GM23338 (cell line): ENCODE measurements at regions not wholly inside any gene's neighbourhood (a gene's known extent, or its start where the extent isn't known, plus 50 kb on each side); places are given as distances from the start of the nearest gene placed in this dataset.

Experiments used
- ATAC-seq: fragments of 200-7000 bp; cut with Tn5 transposase; 3 replicates; pipeline ENCODE4 v1.9.1; 2020
- DNase-seq: peaks from one replicate; pipeline ENCODE4 v3.0.0-alpha.2; 2015; ENCODE audit warnings: low spot score
- H2AFZ ChIP-seq: fragments of 200-600 bp; sonication (generic); 2 replicates; pipeline ENCODE4 v1.8.0; 2016; ENCODE audit warnings: antibody characterized with exemption, mild to moderate bottlenecking, moderate library complexity
- H3F3A ChIP-seq: fragments of 200-600 bp; sonication (generic); replicated peaks from 2 replicates; pipeline ENCODE4 v1.8.0; 2017; ENCODE audit warnings: antibody characterized with exemption, mixed run types, low read depth
- H3K27ac ChIP-seq: fragments of 200-600 bp; sonication (generic); 2 replicates; pipeline ENCODE4 v1.6.1; 2016; ENCODE audit warnings: low read depth
- H3K27me3 ChIP-seq: fragments of 200-600 bp; sonication (generic); 2 replicates; pipeline ENCODE4 v1.8.0; 2016; ENCODE audit warnings: mild to moderate bottlenecking, mixed run types, moderate library complexity; ENCODE audit not compliant: insufficient read depth
- H3K36me3 ChIP-seq: fragments of 200-600 bp; sonication (generic); 2 replicates; pipeline ENCODE4 v1.8.0; 2016; ENCODE audit warnings: mild to moderate bottlenecking; ENCODE audit not compliant: insufficient read depth
- H3K4me1 ChIP-seq: fragments of 200-600 bp; sonication (generic); 2 replicates; pipeline ENCODE4 v1.8.0; 2016; ENCODE audit warnings: mild to moderate bottlenecking, moderate library complexity; ENCODE audit not compliant: insufficient read depth
- H3K4me2 ChIP-seq: fragments of 200-600 bp; sonication (generic); 2 replicates; pipeline ENCODE4 v1.7.1; 2017; ENCODE audit warnings: mixed run types
- H3K4me3 ChIP-seq: fragments of 200-600 bp; sonication (generic); 2 replicates; pipeline ENCODE4 v1.6.1; 2016; ENCODE audit warnings: mixed run types
- H3K79me2 ChIP-seq: fragments of 200-600 bp; sonication (generic); replicated peaks from 2 replicates; pipeline ENCODE4 v1.8.0; 2017; ENCODE audit warnings: mild to moderate bottlenecking; ENCODE audit not compliant: insufficient read depth
- H3K9me2 ChIP-seq: fragments of 200-600 bp; sonication (generic); 2 replicates; pipeline ENCODE4 v1.8.0; 2017; ENCODE audit not compliant: insufficient read depth
- H4K20me1 ChIP-seq: fragments of 200-600 bp; sonication (generic); replicated peaks from 2 replicates; pipeline ENCODE4 v1.8.0; 2017; ENCODE audit warnings: mild to moderate bottlenecking; ENCODE audit not compliant: insufficient read depth
- H3K27ac Mint-ChIP-seq: 2 replicates; pipeline ENCODE4 v1.8.0; 2020; ENCODE audit warnings: inconsistent platforms, mild to moderate bottlenecking, moderate library complexity, mixed read lengths
- H3K27me3 Mint-ChIP-seq: 3 replicates; pipeline ENCODE4 v1.8.0; 2022; ENCODE audit warnings: low read depth, mild to moderate bottlenecking, moderate library complexity, mixed read lengths, inconsistent platforms; ENCODE audit not compliant: insufficient read depth, poor library complexity
- H3K36me3 Mint-ChIP-seq: 3 replicates; pipeline ENCODE4 v1.8.0; 2021; ENCODE audit warnings: low read depth, mild to moderate bottlenecking, inconsistent platforms, moderate library complexity, mixed read lengths
- H3K4me1 Mint-ChIP-seq: 3 replicates; pipeline ENCODE4 v1.8.0; 2020; ENCODE audit warnings: mild to moderate bottlenecking, inconsistent platforms, mixed read lengths
- H3K4me3 Mint-ChIP-seq: 3 replicates; pipeline ENCODE4 v1.8.0; 2021; ENCODE audit warnings: moderate library complexity, mild to moderate bottlenecking, inconsistent platforms, mixed read lengths
- H3K9me3 Mint-ChIP-seq: 3 replicates; pipeline ENCODE4 v1.8.0; 2020; ENCODE audit warnings: moderate library complexity, mild to moderate bottlenecking, inconsistent platforms, mixed read lengths
- CREB1 ChIP-seq: fragments of 250-450 bp; sonication (Bioruptor Pico); IDR thresholded peaks from 2 replicates; pipeline ENCODE4 v1.5.0; 2020; ENCODE audit warnings: low read depth, mild to moderate bottlenecking, moderate library complexity
- ETS1 ChIP-seq: IDR thresholded peaks from 2 replicates; pipeline ENCODE4 v1.6.1; 2016; ENCODE audit warnings: antibody characterized with exemption
- JUNB ChIP-seq: IDR thresholded peaks from one replicate; pipeline ENCODE4 v1.6.1; 2016; ENCODE audit warnings: antibody characterized with exemption; ENCODE audit not compliant: unreplicated experiment
- NANOG ChIP-seq: IDR thresholded peaks from 2 replicates; pipeline ENCODE4 v1.6.1; 2016; ENCODE audit warnings: antibody characterized with exemption, borderline replicate concordance
- REST ChIP-seq: IDR thresholded peaks from one replicate; pipeline ENCODE4 v1.6.1; 2018; ENCODE audit warnings: antibody characterized with exemption; ENCODE audit not compliant: unreplicated experiment
- STAT1 ChIP-seq: IDR thresholded peaks from one replicate; pipeline ENCODE4 v1.6.1; 2016; ENCODE audit warnings: antibody characterized with exemption; ENCODE audit not compliant: unreplicated experiment
- ZNF331 ChIP-seq: fragments of 250-450 bp; sonication (Bioruptor Pico); IDR thresholded peaks from 2 replicates; pipeline ENCODE4 v1.5.0; 2020; ENCODE audit warnings: low read depth, mild to moderate bottlenecking, moderate library complexity
- ZNF462 ChIP-seq: fragments of 250-450 bp; sonication (Bioruptor Pico); IDR thresholded peaks from 2 replicates; pipeline ENCODE4 v1.5.0; 2020; ENCODE audit warnings: mild to moderate bottlenecking, moderate library complexity

GRCh38 chr4:151928112-151928511, 167.3 kb upstream of the GATB start:
- H4K20me1 ChIP-seq: no peaks in the 10 kb centered on the region
- H3K9me2 ChIP-seq: peaks cover 14% of the 10 kb centered on the region; the same call in 1 of the 2 replicates
- no peak overlapping the region for H3K4me3 Mint-ChIP-seq
- no peaks in the 10 kb centered on the region for H3F3A ChIP-seq
- H3K79me2 ChIP-seq: no peaks in the 10 kb centered on the region
- H3K27ac ChIP-seq: no peak overlapping the region
- H3K4me3 ChIP-seq: no peak overlapping the region
- H3K9me3 Mint-ChIP-seq: no peaks in the 10 kb centered on the region; the same call in 2 of the 3 replicates
- no peak overlapping the region for H3K27ac Mint-ChIP-seq
- ATAC-seq: no peak
- no peaks in the 10 kb centered on the region for H3K27me3 ChIP-seq
- H3K4me1 Mint-ChIP-seq: peaks cover 3% of the 10 kb centered on the region; the same call in 1 of the 3 replicates
- peak overlapping the region; percentile 43; the same call in 1 of the 2 replicates for H2AFZ ChIP-seq
- H3K27me3 Mint-ChIP-seq: no peaks in the 10 kb centered on the region
- no peaks in the 10 kb centered on the region for H3K36me3 Mint-ChIP-seq
- DNase-seq: no peak
- TF ChIP-seq ETS1 (no peak), CREB1 (CRISPR knock-in tag) (no peak), STAT1 (no peak), ZNF331 (CRISPR knock-in tag) (no peak), ZNF462 (CRISPR knock-in tag) (no peak), REST (no peak), NANOG (no peak), JUNB (no peak)
- no peak overlapping the region for H3K4me2 ChIP-seq
- H3K36me3 ChIP-seq: no peaks in the 10 kb centered on the region
- no peaks in the 10 kb centered on the region for H3K4me1 ChIP-seq
